ENCODE measurements at regions not wholly inside any gene's neighbourhood (a gene's known extent, or its start where the extent isn't known, plus 50 kb on each side); places are given as distances from the start of the nearest gene placed in this dataset.

- Histone ChIP-seq H3K27me3 (ENCODE audit: control insufficient read depth, insufficient read depth, low read length) (no peaks in the 10 kb centered on the region), H3K27ac (ENCODE audit: low read depth in 2 of 2, low read length in 2 of 2) (no peak overlapping the region), H3K36me3 (ENCODE audit: control insufficient read depth in 2 of 3, insufficient read depth in 3 of 3, low read length in 3 of 3) (no peaks in the 10 kb centered on the region), H3K9ac (ENCODE audit: low read length in 3 of 3) (no peak overlapping the region), H3K4me3 (ENCODE audit: low read length in 3 of 3) (no peak overlapping the region), H3K4me1 (ENCODE audit: control insufficient read depth in 2 of 3, insufficient read depth in 2 of 3, low read depth in 1 of 3, low read length in 3 of 3) (no peaks in the 10 kb centered on the region), H3K9me3 (ENCODE audit: control insufficient read depth in 2 of 3, insufficient read depth in 1 of 3, low read length in 3 of 3) (no peaks in the 10 kb centered on the region)
- intact Hi-C loops (cut with DNase I), result no loop called here
- no peak for TF ChIP-seq CTCF (IDR thresholded peaks at IDR 0.05; ENCODE audit: borderline replicate concordance, extremely low read depth, insufficient read depth)
- FAIRE-seq (no peak), DNase-seq (no peak)
These were observed 78.2 kb downstream of the MSL3 start for GRCh38 chrX:11836284-11836683.

- TF ChIP-seq CTCF (IDR thresholded peaks at IDR 0.05; ENCODE audit: borderline replicate concordance, extremely low read depth, insufficient read depth), result no peak
- Histone ChIP-seq H3K27ac (ENCODE audit: low read depth in 2 of 2, low read length in 2 of 2) (no peak overlapping the region), H3K9ac (ENCODE audit: low read length in 3 of 3) (no peak overlapping the region), H3K36me3 (ENCODE audit: control insufficient read depth in 2 of 3, insufficient read depth in 3 of 3, low read length in 3 of 3) (no peaks in the 10 kb centered on the region), H3K4me3 (ENCODE audit: low read length in 3 of 3) (no peak overlapping the region), H3K4me1 (ENCODE audit: control insufficient read depth in 2 of 3, insufficient read depth in 2 of 3, low read depth in 1 of 3, low read length in 3 of 3) (no peaks in the 10 kb centered on the region), H3K9me3 (ENCODE audit: control insufficient read depth in 2 of 3, insufficient read depth in 1 of 3, low read length in 3 of 3) (no peaks in the 10 kb centered on the region), H3K27me3 (ENCODE audit: control insufficient read depth, insufficient read depth, low read length) (no peaks in the 10 kb centered on the region)
- FAIRE-seq (no peak), DNase-seq (no peak)
- intact Hi-C loops (cut with DNase I), result no loop called here
These were observed 79.4 kb downstream of the MSL3 start for GRCh38 chrX:11837437-11837836.

GRCh38 chrX:11864171-11864570 lies 106.1 kb downstream of the MSL3 start:
- H3K4me1 ChIP-seq (ENCODE audit: control insufficient read depth in 2 of 3, insufficient read depth in 2 of 3, low read depth in 1 of 3, low read length in 3 of 3), result no peaks in the 10 kb centered on the region
- FAIRE-seq (no peak), DNase-seq (no peak)
- intact Hi-C loops (cut with DNase I), result no loop called here
- no peaks in the 10 kb centered on the region for H3K36me3 ChIP-seq (ENCODE audit: control insufficient read depth in 2 of 3, insufficient read depth in 3 of 3, low read length in 3 of 3)
- no peak overlapping the region for H3K4me3 ChIP-seq (ENCODE audit: low read length in 3 of 3)
- H3K27ac ChIP-seq (ENCODE audit: low read depth in 2 of 2, low read length in 2 of 2), result no peak overlapping the region
- no peak overlapping the region for H3K9ac ChIP-seq (ENCODE audit: low read length in 3 of 3)
- no peaks in the 10 kb centered on the region for H3K27me3 ChIP-seq (ENCODE audit: control insufficient read depth, insufficient read depth, low read length)
- no peak for TF ChIP-seq CTCF (IDR thresholded peaks at IDR 0.05; ENCODE audit: borderline replicate concordance, extremely low read depth, insufficient read depth)
- no peaks in the 10 kb centered on the region for H3K9me3 ChIP-seq (ENCODE audit: control insufficient read depth in 2 of 3, insufficient read depth in 1 of 3, low read length in 3 of 3)

- no peak overlapping the region for H3K27ac ChIP-seq (ENCODE audit: low read depth in 2 of 2, low read length in 2 of 2)
- no peaks in the 10 kb centered on the region for H3K9me3 ChIP-seq (ENCODE audit: control insufficient read depth in 2 of 3, insufficient read depth in 1 of 3, low read length in 3 of 3)
- no peak for TF ChIP-seq CTCF (IDR thresholded peaks at IDR 0.05; ENCODE audit: borderline replicate concordance, extremely low read depth, insufficient read depth)
- H3K36me3 ChIP-seq (ENCODE audit: control insufficient read depth in 2 of 3, insufficient read depth in 3 of 3, low read length in 3 of 3), result no peaks in the 10 kb centered on the region
- no peak overlapping the region for H3K4me3 ChIP-seq (ENCODE audit: low read length in 3 of 3)
- no peak for FAIRE-seq
- intact Hi-C loops (cut with DNase I), result no loop called here
- DNase-seq, result no peak
- H3K4me1 ChIP-seq (ENCODE audit: control insufficient read depth in 2 of 3, insufficient read depth in 2 of 3, low read depth in 1 of 3, low read length in 3 of 3), result no peaks in the 10 kb centered on the region
- H3K27me3 ChIP-seq (ENCODE audit: control insufficient read depth, insufficient read depth, low read length), result no peaks in the 10 kb centered on the region
- H3K9ac ChIP-seq (ENCODE audit: low read length in 3 of 3), result no peak overlapping the region
These were observed 109.7 kb downstream of the MSL3 start for GRCh38 chrX:11867610-11868345.
